Lower leg skin (tissue), 4 donors: ENCODE measurements at regions not wholly inside any gene's neighbourhood (a gene's known extent, or its start where the extent isn't known, plus 50 kb on each side); places are given as distances from the start of the nearest gene placed in this dataset.

ENCODE experiments used
- DNase-seq, 2 donors: peaks; one replicate each; pipeline ENCODE4 v3.0.0-alpha.2; 2019; ENCODE audit warnings: low spot score in 2 of 2
- H3K4me3 ChIP-seq: fragments of 200-600 bp; sonication (generic); 2 replicates; pipeline ENCODE4 v1.5.1; 2017; ENCODE audit warnings: mild to moderate bottlenecking, low read depth; ENCODE audit not compliant: poor library complexity, severe bottlenecking
- CTCF ChIP-seq, 3 donors: fragments of 450-650 bp; IDR thresholded peaks; one replicate each; pipeline ENCODE4 v1.5.1; 2016; ENCODE audit warnings: antibody characterized with exemption in 3 of 3, mild to moderate bottlenecking in 3 of 3, moderate library complexity in 2 of 3
- POLR2A ChIP-seq, 2 donors: fragments of 450-650 bp; IDR thresholded peaks; one replicate each; pipeline ENCODE4 v1.6.1; 2016 to 2017; ENCODE audit warnings: antibody characterized with exemption in 2 of 2, mild to moderate bottlenecking in 1 of 2, moderate library complexity in 1 of 2
- WGBS, 2 donors: methylation state at CpG; one replicate each; pipeline ENCODE4 v1.1.5; 2018; 5-methylcytosine and 5-hydroxymethylcytosine counted together
- intact Hi-C: fragments of 100-400 bp; cut with DNase I; formaldehyde crosslinking; loops from one replicate; pipeline ENCODE4 v1.15.0; 2023; ENCODE audit warnings: low total_unique reads

- 88 to 92% methylated on average over 6 of the region's 6 CpGs for WGBS, 2 donors
- TF ChIP-seq POLR2A (IDR thresholded peaks at IDR 0.05) (no peak), CTCF (IDR thresholded peaks at IDR 0.05) (no peak)
- DNase-seq = peak in 1 of 2 donors; percentile 68
- no peak overlapping the region for H3K4me3 ChIP-seq
- intact Hi-C loops = no loop called here
These were observed 111.5 kb upstream of the MEF2A start for GRCh38 chr15:99454107-99454809.

- TF ChIP-seq CTCF (IDR thresholded peaks at IDR 0.05) = no peak
- no peak for TF ChIP-seq POLR2A (IDR thresholded peaks at IDR 0.05)
- peak; percentile 84 to 96 for DNase-seq
- 24% methylated on average over 19 of the region's 19 CpGs for whole genome bisulfite sequencing, 2 donors
- H3K4me3 ChIP-seq = no peak overlapping the region
- intact Hi-C loops = no loop called here
These were observed 110.6 kb upstream of the MEF2A start for GRCh38 chr15:99454941-99455788.

- no peak for TF ChIP-seq CTCF (IDR thresholded peaks at IDR 0.05)
- TF ChIP-seq POLR2A (IDR thresholded peaks at IDR 0.05) = no peak
- intact Hi-C loops = no loop called here
- no peak overlapping the region for H3K4me3 ChIP-seq
- DNase-seq = no peak
These were observed 110.0 kb upstream of the MEF2A start for GRCh38 chr15:99455789-99456160.

- DNase-seq = no peak
- WGBS, 2 donors = 87 to 95% methylated on average over 2 of the region's 2 CpGs
- TF ChIP-seq POLR2A (IDR thresholded peaks at IDR 0.05) (no peak), CTCF (IDR thresholded peaks at IDR 0.05) (no peak)
- no peak overlapping the region for H3K4me3 ChIP-seq
- intact Hi-C loops = no loop called here
These were observed 101.6 kb upstream of the MEF2A start for GRCh38 chr15:99464137-99464536.

- 85 to 87% methylated on average over 18 of the region's 18 CpGs for WGBS, 2 donors
These were observed 99.0 kb upstream of the MEF2A start for GRCh38 chr15:99466701-99467337.

More at GRCh38 chr15:99466701-99467337, 99.0 kb upstream of the MEF2A start:
- intact Hi-C loops = loop anchor here (2.0 kb wide), 1 partner anchor 36 kb away; no protein-coding TSS in a partner anchor
- DNase-seq = no peak
- TF ChIP-seq CTCF (IDR thresholded peaks at IDR 0.05) = no peak
- TF ChIP-seq POLR2A (IDR thresholded peaks at IDR 0.05) = no peak
- H3K4me3 ChIP-seq = no peak overlapping the region
